ENCODE measurements at regions not wholly inside any gene's neighbourhood (a gene's known extent, or its start where the extent isn't known, plus 50 kb on each side); places are given as distances from the start of the nearest gene placed in this dataset.
"Not testable (repeated sequence)": the region's sequence is repeated elsewhere in the genome, so short reads cannot be mapped to it uniquely, and the experiment has no call there.

- no peak for DNase-seq (ENCODE audit: low read depth in 4 of 4, low spot score in 1 of 4)
These were observed 53.5 kb downstream of the TEX51 start for GRCh38 chr2:126952216-126952615.

GRCh38 chr2:126953483-126953882 is 54.8 kb downstream of the TEX51 start:
- DNase-seq (ENCODE audit: low read depth in 4 of 4, low spot score in 1 of 4): no peak

GRCh38 chr2:126954831-126955230 is 56.1 kb downstream of the TEX51 start:
- DNase-seq (ENCODE audit: low read depth in 4 of 4, low spot score in 1 of 4): no peak

GRCh38 chr2:126956773-126957172 is 58.1 kb downstream of the TEX51 start:
- DNase-seq (ENCODE audit: low read depth in 4 of 4, low spot score in 1 of 4): not testable (repeated sequence)

- no peak for DNase-seq (ENCODE audit: low read depth in 4 of 4, low spot score in 1 of 4)
These were observed 64.7 kb downstream of the TEX51 start for GRCh38 chr2:126963390-126963789.

- DNase-seq (ENCODE audit: low read depth in 4 of 4, low spot score in 1 of 4): no peak
These were observed 67.9 kb downstream of the TEX51 start for GRCh38 chr2:126966601-126967000.

GRCh38 chr2:126970583-126970982 is 71.9 kb downstream of the TEX51 start:
- DNase-seq (ENCODE audit: low read depth in 4 of 4, low spot score in 1 of 4): no peak

GRCh38 chr2:126971162-126971480 is 72.4 kb downstream of the TEX51 start:
- DNase-seq (ENCODE audit: low read depth in 4 of 4, low spot score in 1 of 4): no peak

- DNase-seq (ENCODE audit: low read depth in 4 of 4, low spot score in 1 of 4): peak; percentile 20 to 59 (median 42)
These were observed 73.0 kb downstream of the TEX51 start for GRCh38 chr2:126971481-126972278.

- DNase-seq (ENCODE audit: low read depth in 4 of 4, low spot score in 1 of 4): no peak
These were observed 73.6 kb downstream of the TEX51 start for GRCh38 chr2:126972279-126972626.

GRCh38 chr2:126973745-126974144 is 75.1 kb downstream of the TEX51 start:
- DNase-seq (ENCODE audit: low read depth in 4 of 4, low spot score in 1 of 4): no peak

- no peak for DNase-seq (ENCODE audit: low read depth in 4 of 4, low spot score in 1 of 4)
These were observed 77.3 kb downstream of the TEX51 start for GRCh38 chr2:126975671-126976655.

GRCh38 chr2:126976721-126977328 is 78.1 kb downstream of the TEX51 start:
- DNase-seq (ENCODE audit: low read depth in 4 of 4, low spot score in 1 of 4): no peak

GRCh38 chr2:126978333-126978732 is 79.6 kb downstream of the TEX51 start:
- DNase-seq (ENCODE audit: low read depth in 4 of 4, low spot score in 1 of 4): no peak

GRCh38 chr2:126979039-126980003 is 80.6 kb downstream of the TEX51 start:
- no peak for DNase-seq (ENCODE audit: low read depth in 4 of 4, low spot score in 1 of 4)

- no peak for DNase-seq (ENCODE audit: low read depth in 4 of 4, low spot score in 1 of 4)
These were observed 82.8 kb downstream of the TEX51 start for GRCh38 chr2:126981476-126981875.

GRCh38 chr2:126982935-126983334 is 84.2 kb downstream of the TEX51 start:
- DNase-seq (ENCODE audit: low read depth in 4 of 4, low spot score in 1 of 4): no peak

GRCh38 chr2:126986631-126987187 is 88.0 kb downstream of the TEX51 start:
- DNase-seq (ENCODE audit: low read depth in 4 of 4, low spot score in 1 of 4): no peak

GRCh38 chr2:126988482-126988881 is 89.8 kb downstream of the TEX51 start:
- no peak for DNase-seq (ENCODE audit: low read depth in 4 of 4, low spot score in 1 of 4)

- not testable (repeated sequence) for DNase-seq (ENCODE audit: low read depth in 4 of 4, low spot score in 1 of 4)
These were observed 90.4 kb downstream of the TEX51 start for GRCh38 chr2:126989064-126989463.

All from stimulated activated CD4-positive, alpha-beta T cell treated with anti-CD3 and anti-CD28 coated beads, Interleukin-1b, Interleukin-23, amount 100 ng/mL, for 24 hours (primary cell).